OCI-LY1 (cell line): ENCODE measurements at regions not wholly inside any gene's neighbourhood (a gene's known extent, or its start where the extent isn't known, plus 50 kb on each side); places are given as distances from the start of the nearest gene placed in this dataset.

ENCODE experiments used
- H2AFZ ChIP-seq: fragments of 200-600 bp; sonication (generic), shearing (Covaris generic); 2 replicates; pipeline ENCODE4 v1.6.0; 2014; ENCODE audit warnings: antibody characterized with exemption, mild to moderate bottlenecking, low read length
- H3F3A ChIP-seq: fragments of 200-600 bp; sonication (generic), shearing (Covaris generic); 2 replicates; pipeline ENCODE4 v1.6.0; 2014; ENCODE audit warnings: mild to moderate bottlenecking, antibody characterized with exemption, low read length, moderate library complexity; ENCODE audit not compliant: insufficient read depth
- H3K27ac ChIP-seq: fragments of 200-600 bp; sonication (generic); 2 replicates; pipeline ENCODE4 v1.5.1; 2014; ENCODE audit warnings: low read length, mixed run types, mild to moderate bottlenecking, low read depth; ENCODE audit not compliant: poor library complexity, severe bottlenecking
- H3K27me3 ChIP-seq: fragments of 200-600 bp; sonication (generic); 2 replicates; pipeline ENCODE4 v1.6.0; 2014; ENCODE audit warnings: antibody characterized with exemption, mild to moderate bottlenecking, low read length, moderate library complexity; ENCODE audit not compliant: insufficient read depth
- H3K36me3 ChIP-seq: fragments of 200-600 bp; sonication (generic); 2 replicates; pipeline ENCODE4 v1.6.1; 2014; ENCODE audit warnings: mild to moderate bottlenecking, antibody characterized with exemption, low read length, moderate library complexity, mixed read lengths; ENCODE audit not compliant: insufficient read depth
- H3K4me1 ChIP-seq: fragments of 200-600 bp; sonication (generic); 2 replicates; pipeline ENCODE4 v1.5.1; 2014; ENCODE audit warnings: mild to moderate bottlenecking, low read length, moderate library complexity; ENCODE audit not compliant: insufficient read depth, severe bottlenecking
- H3K4me2 ChIP-seq: fragments of 200-600 bp; sonication (generic), shearing (Covaris generic); 2 replicates; pipeline ENCODE4 v1.6.1; 2014; ENCODE audit warnings: low read length
- H3K4me3 ChIP-seq: fragments of 200-600 bp; sonication (generic); 2 replicates; pipeline ENCODE4 v1.5.1; 2014; ENCODE audit warnings: low read length, low read depth, mild to moderate bottlenecking, mixed read lengths; ENCODE audit not compliant: poor library complexity, severe bottlenecking
- H3K79me2 ChIP-seq: fragments of 200-600 bp; shearing (Covaris generic); 2 replicates; pipeline ENCODE4 v1.6.1; 2016; ENCODE audit warnings: mixed run types, low read length, mixed read lengths; ENCODE audit not compliant: insufficient read depth
- H3K9ac ChIP-seq: fragments of 200-600 bp; sonication (generic), shearing (Covaris generic); 2 replicates; pipeline ENCODE4 v1.6.1; 2014; ENCODE audit warnings: mild to moderate bottlenecking, low read length, mixed read lengths
- H3K9me2 ChIP-seq: fragments of 200-600 bp; sonication (generic), shearing (Covaris generic); 2 replicates; pipeline ENCODE4 v1.6.1; 2014; ENCODE audit warnings: low read depth, mild to moderate bottlenecking, low read length, mixed read lengths
- H3K9me3 ChIP-seq: fragments of 200-600 bp; shearing (Covaris generic); 2 replicates; pipeline ENCODE4 v1.6.1; 2014; ENCODE audit warnings: low read length, mixed read lengths
- H4K20me1 ChIP-seq: fragments of 200-600 bp; sonication (generic), shearing (Covaris generic); 2 replicates; pipeline ENCODE4 v1.6.0; 2016; ENCODE audit warnings: mild to moderate bottlenecking, low read length; ENCODE audit not compliant: insufficient read depth
- EZH2 ChIP-seq: fragments of 200-600 bp; sonication (generic), shearing (Covaris generic); IDR thresholded peaks from 2 replicates; pipeline ENCODE4 v1.8.0; 2017; ENCODE audit warnings: borderline replicate concordance, mixed run types, mild to moderate bottlenecking, antibody characterized with exemption, low read length, moderate library complexity, mixed read lengths
- TF ChIP-seq, protein P1 (sequence below): fragments of 200-600 bp; sonication (generic), shearing (Covaris generic); IDR thresholded peaks from 2 replicates; pipeline ENCODE4 v1.5.1; 2017; ENCODE audit warnings: mild to moderate bottlenecking, antibody characterized with exemption, low read length, moderate library complexity, mixed read lengths

DNA sequence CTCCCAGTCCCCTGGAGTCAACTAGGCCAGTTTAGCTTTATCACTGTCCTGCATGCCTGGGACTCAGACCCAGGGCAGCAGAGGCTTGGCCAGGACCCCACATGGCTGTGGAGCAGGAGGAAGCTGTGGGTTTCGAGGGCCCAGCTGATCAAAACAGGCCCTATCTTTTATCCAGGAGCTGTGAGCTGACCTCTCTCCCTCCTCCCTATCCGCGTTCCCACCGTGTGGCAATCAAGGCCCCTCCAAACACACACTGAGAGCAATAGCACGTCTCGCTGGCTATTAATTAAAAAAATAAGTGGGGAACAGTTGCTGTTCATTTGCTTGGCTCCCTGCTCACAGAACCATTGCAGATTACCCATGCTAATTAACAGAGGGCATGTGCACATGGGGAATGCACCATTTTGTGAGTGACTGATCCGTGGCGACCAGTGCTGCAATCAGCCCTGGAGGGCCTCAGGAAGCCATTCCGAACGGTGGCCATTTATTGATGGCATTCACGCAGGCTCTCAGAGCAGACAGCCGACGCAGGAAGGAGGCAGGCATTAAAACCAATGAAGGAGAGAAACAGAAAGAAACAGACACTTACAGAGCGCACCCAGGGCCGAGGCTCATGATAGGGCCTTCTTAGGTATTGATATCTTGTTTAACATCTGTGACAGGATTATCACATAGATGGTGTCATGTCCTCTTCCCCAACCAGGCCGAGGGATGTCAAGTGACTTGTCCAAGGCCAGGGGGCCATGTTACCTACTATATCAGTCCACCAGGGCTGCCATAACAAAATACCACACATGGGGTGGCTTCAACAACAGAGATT is 157.1 kb downstream of the KATNIP start:
- no peak overlapping the region for H2AFZ ChIP-seq
- no peaks in the 10 kb centered on the region for H3K79me2 ChIP-seq
- H4K20me1 ChIP-seq, result no peaks in the 10 kb centered on the region

DNA sequence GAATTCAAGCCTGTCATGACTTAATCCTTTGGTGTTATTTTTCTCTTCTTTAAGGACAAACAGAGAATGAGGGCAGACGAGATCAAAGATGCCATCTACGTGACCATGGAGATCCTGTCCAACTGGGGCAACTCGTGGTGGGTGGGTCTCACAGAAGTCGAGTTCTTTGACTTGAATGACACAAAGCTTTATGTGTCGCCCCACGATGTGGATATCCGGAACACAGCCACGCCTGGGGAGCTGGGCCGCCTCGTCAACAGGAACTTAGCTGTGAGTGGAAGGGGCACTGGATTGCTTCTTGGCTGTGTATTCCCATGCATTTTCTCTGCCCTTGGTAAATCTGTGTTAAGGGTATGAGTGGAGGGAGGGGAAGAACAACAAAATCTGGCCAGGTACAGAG is 158.7 kb downstream of the KATNIP start:
- no peaks in the 10 kb centered on the region for H3K36me3 ChIP-seq
- no peak overlapping the region for H2AFZ ChIP-seq
- H3K79me2 ChIP-seq, result no peaks in the 10 kb centered on the region
- no peaks in the 10 kb centered on the region for H3K9me3 ChIP-seq
- H3K27ac ChIP-seq, result no peak overlapping the region
- no peak for TF ChIP-seq EZH2
- TF ChIP-seq, protein P1, sequence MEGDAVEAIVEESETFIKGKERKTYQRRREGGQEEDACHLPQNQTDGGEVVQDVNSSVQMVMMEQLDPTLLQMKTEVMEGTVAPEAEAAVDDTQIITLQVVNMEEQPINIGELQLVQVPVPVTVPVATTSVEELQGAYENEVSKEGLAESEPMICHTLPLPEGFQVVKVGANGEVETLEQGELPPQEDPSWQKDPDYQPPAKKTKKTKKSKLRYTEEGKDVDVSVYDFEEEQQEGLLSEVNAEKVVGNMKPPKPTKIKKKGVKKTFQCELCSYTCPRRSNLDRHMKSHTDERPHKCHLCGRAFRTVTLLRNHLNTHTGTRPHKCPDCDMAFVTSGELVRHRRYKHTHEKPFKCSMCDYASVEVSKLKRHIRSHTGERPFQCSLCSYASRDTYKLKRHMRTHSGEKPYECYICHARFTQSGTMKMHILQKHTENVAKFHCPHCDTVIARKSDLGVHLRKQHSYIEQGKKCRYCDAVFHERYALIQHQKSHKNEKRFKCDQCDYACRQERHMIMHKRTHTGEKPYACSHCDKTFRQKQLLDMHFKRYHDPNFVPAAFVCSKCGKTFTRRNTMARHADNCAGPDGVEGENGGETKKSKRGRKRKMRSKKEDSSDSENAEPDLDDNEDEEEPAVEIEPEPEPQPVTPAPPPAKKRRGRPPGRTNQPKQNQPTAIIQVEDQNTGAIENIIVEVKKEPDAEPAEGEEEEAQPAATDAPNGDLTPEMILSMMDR, result no peak
- no peaks in the 10 kb centered on the region for H3F3A ChIP-seq
- H4K20me1 ChIP-seq, result no peaks in the 10 kb centered on the region
- H3K4me1 ChIP-seq, result peaks cover 5% of the 10 kb centered on the region
- H3K4me2 ChIP-seq, result no peak overlapping the region
- no peaks in the 10 kb centered on the region for H3K27me3 ChIP-seq
- no peak overlapping the region for H3K4me3 ChIP-seq
- no peak overlapping the region for H3K9ac ChIP-seq
- H3K9me2 ChIP-seq, result no peaks in the 10 kb centered on the region

More for the DNA sequence above, 157.1 kb downstream of the KATNIP start:
- no peaks in the 10 kb centered on the region for H3K27me3 ChIP-seq
- no peaks in the 10 kb centered on the region for H3K9me2 ChIP-seq
- no peaks in the 10 kb centered on the region for H3F3A ChIP-seq
- no peaks in the 10 kb centered on the region for H3K36me3 ChIP-seq
- H3K9ac ChIP-seq, result no peak overlapping the region
- no peak overlapping the region for H3K4me2 ChIP-seq
- no peak overlapping the region for H3K27ac ChIP-seq
- no peaks in the 10 kb centered on the region for H3K9me3 ChIP-seq
- TF ChIP-seq EZH2, result no peak
- TF ChIP-seq, protein P1, result no peak
- peaks cover 11% of the 10 kb centered on the region for H3K4me1 ChIP-seq
- H3K4me3 ChIP-seq, result no peak overlapping the region

GRCh38 chr16:27712251-27712711 is 162.3 kb downstream of the KATNIP start:
- Histone ChIP-seq H3K27ac (no peak overlapping the region), H4K20me1 (no peaks in the 10 kb centered on the region), H3K36me3 (no peaks in the 10 kb centered on the region), H3K9me3 (no peaks in the 10 kb centered on the region), H3K4me3 (no peak overlapping the region), H3K9me2 (no peaks in the 10 kb centered on the region), H3K4me1 (no peaks in the 10 kb centered on the region), H3F3A (no peaks in the 10 kb centered on the region), H3K4me2 (no peak overlapping the region), H2AFZ (no peak overlapping the region), H3K9ac (no peak overlapping the region), H3K79me2 (no peaks in the 10 kb centered on the region), H3K27me3 (no peaks in the 10 kb centered on the region)
- TF ChIP-seq, protein P1, result no peak
- TF ChIP-seq EZH2, result no peak
